IMR-90 (cell line): ENCODE measurements at regions not wholly inside any gene's neighbourhood (a gene's known extent, or its start where the extent isn't known, plus 50 kb on each side); places are given as distances from the start of the nearest gene placed in this dataset.

Source experiments
- ATAC-seq: fragments of 200-7000 bp; cut with Tn5 transposase; 2 replicates; pipeline ENCODE4 v1.9.1; 2020; ENCODE audit warnings: low read depth, mild to moderate bottlenecking, moderate library complexity
- BruUV-seq: library from RNA; stranded (reverse); fragments of 400-500 nt; replicated peaks from 2 replicates; lab custom pipeline; 2021; lab: Mats Ljungman, UMichigan
- CTCF ChIA-PET: fragments of 300-600 bp; formaldehyde crosslinking; extraction: SDS; loops from one replicate; lab custom pipeline; 2021; ENCODE audit warnings: antibody characterized with exemption; lab: Yijun Ruan, JAX
- POLR2A ChIA-PET: fragments of 300-600 bp; sonication (Branson Sonifier 250); formaldehyde crosslinking; loops from one replicate; lab custom pipeline; 2022; ENCODE audit warnings: antibody characterized with exemption; ENCODE audit not compliant: unreplicated experiment; lab: Charles Lee
- DNase-seq: peaks from one replicate; pipeline ENCODE4 v3.0.0; 2013
- H2AFZ ChIP-seq: replicated peaks from 2 replicates; pipeline ENCODE3; 2013; ENCODE audit warnings: low read length, mild to moderate bottlenecking; ENCODE audit not compliant: poor library complexity
- H2AK5ac ChIP-seq: 2 replicates; pipeline ENCODE4 v1.6.1; 2013; ENCODE audit warnings: low read depth, low read length, inconsistent platforms
- H2AK9ac ChIP-seq: replicated peaks from 2 replicates; pipeline ENCODE3; 2013; ENCODE audit warnings: mild to moderate bottlenecking, low read depth, low read length, moderate library complexity; ENCODE audit not compliant: poor library complexity
- H2BK120ac ChIP-seq: 2 replicates; pipeline ENCODE4 v1.6.1; 2013; ENCODE audit warnings: low read depth, low read length, inconsistent platforms
- H2BK15ac ChIP-seq: 3 replicates; pipeline ENCODE4 v1.6.1; 2013; ENCODE audit warnings: low read depth, low read length, inconsistent platforms
- H2BK20ac ChIP-seq: 2 replicates; pipeline ENCODE4 v1.6.1; 2013; ENCODE audit warnings: low read depth, mild to moderate bottlenecking, inconsistent platforms, low read length, moderate library complexity
- H2BK5ac ChIP-seq: 2 replicates; pipeline ENCODE4 v1.6.1; 2013; ENCODE audit warnings: mild to moderate bottlenecking, low read depth, low read length, inconsistent platforms; ENCODE audit not compliant: poor library complexity, severe bottlenecking
- H3K14ac ChIP-seq: replicated peaks from 2 replicates; pipeline ENCODE4 v1.6.1; 2013; ENCODE audit warnings: low read depth, low read length, inconsistent platforms
- H3K18ac ChIP-seq: 2 replicates; pipeline ENCODE4 v1.6.1; 2013; ENCODE audit warnings: low read depth, low read length, control low read depth
- H3K23ac ChIP-seq: 2 replicates; pipeline ENCODE4 v1.6.1; 2013; ENCODE audit warnings: low read depth, low read length, inconsistent platforms
- H3K27ac ChIP-seq: 2 replicates; pipeline ENCODE4 v1.5.1; 2013; ENCODE audit warnings: mild to moderate bottlenecking, control low read depth, low read length; ENCODE audit not compliant: insufficient read depth
- H3K27me3 ChIP-seq: 2 replicates; pipeline ENCODE4 v1.6.1; 2013; ENCODE audit warnings: low read length; ENCODE audit not compliant: control insufficient read depth, insufficient read depth
- H3K36me3 ChIP-seq: 2 replicates; pipeline ENCODE4 v1.6.1; 2013; ENCODE audit warnings: low read length, mixed read lengths; ENCODE audit not compliant: control insufficient read depth, insufficient read depth
- H3K4ac ChIP-seq: 2 replicates; pipeline ENCODE4 v1.6.1; 2013; ENCODE audit warnings: low read depth, low read length, inconsistent platforms
- H3K4me1 ChIP-seq: 2 replicates; pipeline ENCODE4 v1.6.1; 2013; ENCODE audit warnings: low read length, mixed read lengths; ENCODE audit not compliant: control insufficient read depth, insufficient read depth
- H3K4me2 ChIP-seq: 2 replicates; pipeline ENCODE4 v1.6.1; 2013; ENCODE audit warnings: low read depth, mild to moderate bottlenecking, control low read depth, low read length, moderate library complexity
- H3K4me3 ChIP-seq: 2 replicates; pipeline ENCODE4 v1.5.1; 2013; ENCODE audit warnings: low read depth, mild to moderate bottlenecking, control low read depth, low read length, moderate library complexity; ENCODE audit not compliant: insufficient read depth
- H3K56ac ChIP-seq: 2 replicates; pipeline ENCODE4 v1.6.1; 2013; ENCODE audit warnings: low read length, inconsistent platforms; ENCODE audit not compliant: insufficient read depth; ENCODE audit errors: extremely low read depth
- H3K79me1 ChIP-seq, 2 experiments: 2 replicates each; pipeline ENCODE4 v1.6.1; 2013; ENCODE audit warnings: low read length in 2 of 2, inconsistent platforms in 1 of 2, low read depth in 1 of 2
- H3K9ac ChIP-seq: 2 replicates; pipeline ENCODE4 v1.6.1; 2013; ENCODE audit warnings: low read depth, low read length, control low read depth
- H3K9me1 ChIP-seq: 2 replicates; pipeline ENCODE4 v1.6.1; 2013; ENCODE audit warnings: low read length, inconsistent platforms; ENCODE audit not compliant: insufficient read depth
- H3K9me3 ChIP-seq: 2 replicates; pipeline ENCODE4 v1.6.1; 2013; ENCODE audit warnings: low read length; ENCODE audit not compliant: control insufficient read depth, insufficient read depth
- H4K20me1 ChIP-seq: 2 replicates; pipeline ENCODE4 v1.6.1; 2013; ENCODE audit warnings: low read length, inconsistent platforms; ENCODE audit not compliant: insufficient read depth
- H4K5ac ChIP-seq: 2 replicates; pipeline ENCODE4 v1.6.1; 2013; ENCODE audit warnings: mild to moderate bottlenecking, low read depth, low read length, control low read depth
- H4K8ac ChIP-seq, 2 experiments: 2 replicates each; pipeline ENCODE4 v1.6.1; 2013; ENCODE audit warnings: low read depth in 2 of 2, low read length in 2 of 2, control low read depth in 1 of 2, inconsistent platforms in 1 of 2
- H4K91ac ChIP-seq: 2 replicates; pipeline ENCODE4 v1.6.1; 2013; ENCODE audit warnings: low read depth, low read length, inconsistent platforms; ENCODE audit not compliant: insufficient read depth
- BHLHE40 ChIP-seq: fragments of 150-350 bp; IDR thresholded peaks from 2 replicates; pipeline ENCODE4 v1.6.1; 2016; ENCODE audit warnings: mild to moderate bottlenecking, low read depth, low read length
- CEBPB ChIP-seq: IDR thresholded peaks from 2 replicates; pipeline ENCODE4 v1.6.1; 2012; ENCODE audit warnings: low read depth, low read length, improper control_type of control experiment
- ELK1 ChIP-seq: fragments of 150-350 bp; IDR thresholded peaks from 2 replicates; pipeline ENCODE4 v1.6.1; 2016; ENCODE audit warnings: low read depth, mild to moderate bottlenecking, low read length, moderate library complexity, borderline replicate concordance
- MXI1 ChIP-seq: IDR thresholded peaks from 2 replicates; pipeline ENCODE4 v1.6.1; 2012; ENCODE audit warnings: low read depth, mild to moderate bottlenecking, low read length, moderate library complexity, borderline replicate concordance
- POLR2A ChIP-seq: IDR thresholded peaks from 2 replicates; pipeline ENCODE4 v1.6.1; 2012; ENCODE audit warnings: mild to moderate bottlenecking, low read depth, low read length
- RAD21 ChIP-seq: IDR thresholded peaks from 2 replicates; pipeline ENCODE4 v1.6.1; 2012; ENCODE audit warnings: low read length, improper control_type of control experiment
- RCOR1 ChIP-seq: IDR thresholded peaks from 2 replicates; pipeline ENCODE4 v1.6.1; 2012; ENCODE audit warnings: mild to moderate bottlenecking, low read length, improper control_type of control experiment; ENCODE audit not compliant: insufficient replicate concordance
- RFX5 ChIP-seq: IDR thresholded peaks from 2 replicates; pipeline ENCODE4 v1.8.0; 2012; ENCODE audit warnings: low read depth, mild to moderate bottlenecking, low read length, moderate library complexity
- SMC3 ChIP-seq: fragments of 150-350 bp; IDR thresholded peaks from 2 replicates; pipeline ENCODE4 v1.6.1; 2016; ENCODE audit warnings: low read depth, mild to moderate bottlenecking, antibody characterized with exemption, low read length, moderate library complexity
- WGBS, 2 experiments: methylation state at CpG; one replicate each; pipeline versions ENCODE4 v1.1.5 to v1.1.7; 2013; ENCODE audit warnings: missing lambda C conversion rate in 2 of 2; ENCODE audit not compliant: insufficient read length in 1 of 2; ENCODE audit errors: extremely low coverage in 2 of 2; 5-methylcytosine and 5-hydroxymethylcytosine counted together
- dilution Hi-C: fragments of 300-500 bp; cut with HindIII; formaldehyde crosslinking; loops from one replicate; pipeline ENCODE4 v1.14.3; 2018; ENCODE audit warnings: low sequenced_read_pairs; ENCODE audit not compliant: unreplicated experiment
- in situ Hi-C: fragments of 300-500 bp; cut with MboI; formaldehyde crosslinking; loops from 3 replicates; pipeline ENCODE4 v1.14.3; 2019; ENCODE audit warnings: low sequenced_read_pairs, inconsistent platforms, mixed read lengths
- intact Hi-C: fragments of 100-400 bp; cut with micrococcal nuclease; formaldehyde crosslinking; loops from 2 replicates; pipeline ENCODE4 v1.10.0; 2022

GRCh38 chr4:100022792-100023222 is 72.7 kb upstream of the H2AZ1 start:
- POLR2A ChIA-PET: no interaction called here
- Histone ChIP-seq H3K27ac (no peak overlapping the region), H3K9me1 (no peaks in the 10 kb centered on the region), H2AK9ac (no peak overlapping the region), H3K18ac (no peak overlapping the region), H3K4me3 (no peak overlapping the region), H2AK5ac (no peak overlapping the region), H4K20me1 (no peaks in the 10 kb centered on the region), H4K91ac (no peak overlapping the region), H2BK120ac (no peak overlapping the region), H3K23ac (no peak overlapping the region), H3K4me2 (no peak overlapping the region), H2BK20ac (no peak overlapping the region), H3K4me1 (no peaks in the 10 kb centered on the region), H3K9ac (no peak overlapping the region), H3K27me3 (peaks cover 4% of the 10 kb centered on the region), H2BK15ac (no peak overlapping the region), H3K14ac (no peak overlapping the region), H3K36me3 (no peaks in the 10 kb centered on the region), H3K4ac (no peak overlapping the region), H2BK5ac (no peak overlapping the region), H3K9me3 (no peaks in the 10 kb centered on the region), H3K79me1 (no peaks in the 10 kb centered on the region), H4K5ac (no peak overlapping the region), H4K8ac (no peak overlapping the region), H3K56ac (no peak overlapping the region), H2AFZ (no peak overlapping the region)
- WGBS, 2 experiments: 20% methylated on average over 1 of the region's 5 CpGs; no CpG with 5 or more reads in 1 of the 2 experiments
- no peak for DNase-seq
- TF ChIP-seq RAD21: no peak
- TF ChIP-seq CEBPB: no peak
- no peak for TF ChIP-seq SMC3
- no peak for TF ChIP-seq BHLHE40
- no peak for TF ChIP-seq MXI1
- no peak for TF ChIP-seq ELK1
- TF ChIP-seq POLR2A: no peak
- TF ChIP-seq RFX5: no peak
- TF ChIP-seq RCOR1: no peak
- intact Hi-C loops (no loop called here), in situ Hi-C loops (no loop called here), dilution Hi-C loops (no loop called here)
- ATAC-seq: no peak
- BruUV-seq: no TSS peak
- CTCF ChIA-PET: no interaction called here
